SK-N-SH (cell line): ENCODE measurements at regions not wholly inside any gene's neighbourhood (a gene's known extent, or its start where the extent isn't known, plus 50 kb on each side); places are given as distances from the start of the nearest gene placed in this dataset.

Experiments used
- CTCF ChIA-PET: fragments of 300-600, 350-600 bp; formaldehyde crosslinking; extraction: SDS; loops from one replicate; lab custom pipeline; 2021; lab: Yijun Ruan, JAX
- POLR2A ChIA-PET: fragments of 350-600 bp; sonication (Branson Sonifier 250); formaldehyde crosslinking; extraction: SDS; loops from one replicate; lab custom pipeline; 2020; ENCODE audit warnings: antibody characterized with exemption, inconsistent platforms; lab: Yijun Ruan, JAX
- DNase-seq: peaks from one replicate; pipeline ENCODE4 v3.0.0; 2012
- H2AFZ ChIP-seq: fragments of 200-600 bp; sonication (generic); 2 replicates; pipeline ENCODE4 v1.8.1; 2016; ENCODE audit warnings: antibody characterized with exemption, mild to moderate bottlenecking, low read depth
- H3F3A ChIP-seq: fragments of 200-600 bp; sonication (generic); replicated peaks from 2 replicates; pipeline ENCODE3; 2016; ENCODE audit warnings: antibody characterized with exemption, mild to moderate bottlenecking; ENCODE audit not compliant: insufficient read depth
- H3K27ac ChIP-seq, 2 experiments: fragments of 200-500 bp in 1 of 2; fragments of 200-600 bp in 1 of 2; sonication (Bioruptor generic) in 1 of 2; sonication (generic), shearing (Covaris generic) in 1 of 2; 2 replicates each; pipeline versions ENCODE4 v1.5.1 to v1.6.1; 2014 to 2016; ENCODE audit warnings: low read depth in 2 of 2, inconsistent platforms in 1 of 2, low read length in 1 of 2, mild to moderate bottlenecking in 1 of 2, mixed read lengths in 1 of 2
- H3K27me3 ChIP-seq: fragments of 200-600 bp; sonication (generic), shearing (Covaris generic); 2 replicates; pipeline ENCODE4 v1.6.1; 2016; ENCODE audit warnings: mixed run types; ENCODE audit not compliant: insufficient read depth
- H3K36me3 ChIP-seq, 2 experiments: fragments of 200-500 bp in 1 of 2; fragments of 200-600 bp in 1 of 2; sonication (Bioruptor generic) in 1 of 2; sonication (generic) in 1 of 2; replicated peaks in 1 of 2; 2 replicates each; pipeline versions ENCODE3 to v1.5.1; 2014 to 2016; ENCODE audit warnings: low read length in 1 of 2, mild to moderate bottlenecking in 1 of 2; ENCODE audit not compliant: insufficient read depth in 2 of 2, control insufficient read depth in 1 of 2
- H3K4me1 ChIP-seq, 2 experiments: fragments of 200-500 bp in 1 of 2; fragments of 200-600 bp in 1 of 2; sonication (Bioruptor generic) in 1 of 2; sonication (generic), shearing (Covaris generic) in 1 of 2; 2 replicates each; pipeline versions ENCODE4 v1.5.1 to v1.6.1; 2014 to 2016; ENCODE audit warnings: low read depth in 1 of 2, low read length in 1 of 2, mixed run types in 1 of 2; ENCODE audit not compliant: insufficient read depth in 2 of 2, control insufficient read depth in 1 of 2
- H3K4me2 ChIP-seq: fragments of 200-600 bp; sonication (generic), shearing (Covaris generic); 2 replicates; pipeline ENCODE4 v1.6.1; 2017; ENCODE audit warnings: mixed run types
- H3K4me3 ChIP-seq, 2 experiments: fragments of 200-500 bp in 1 of 2; fragments of 200-600 bp in 1 of 2; sonication (Bioruptor generic) in 1 of 2; sonication (generic), shearing (Covaris generic) in 1 of 2; 2 replicates each; pipeline versions ENCODE4 v1.5.1 to v1.8.1; 2014 to 2016; ENCODE audit warnings: low read depth in 2 of 2, inconsistent platforms in 1 of 2, low read length in 1 of 2, mild to moderate bottlenecking in 1 of 2, mixed read lengths in 1 of 2, moderate library complexity in 1 of 2
- H3K79me2 ChIP-seq: fragments of 200-600 bp; sonication (generic); 2 replicates; pipeline ENCODE4 v1.8.1; 2017; ENCODE audit warnings: mild to moderate bottlenecking; ENCODE audit not compliant: insufficient read depth
- H3K9ac ChIP-seq: fragments of 200-600 bp; sonication (generic); 2 replicates; pipeline ENCODE4 v1.6.1; 2017; ENCODE audit warnings: mixed run types
- H3K9me2 ChIP-seq: fragments of 200-600 bp; sonication (generic); 2 replicates; pipeline ENCODE4 v1.6.1; 2017; ENCODE audit warnings: mixed run types
- H3K9me3 ChIP-seq: fragments of 200-600 bp; sonication (generic); 2 replicates; pipeline ENCODE4 v1.6.1; 2017; ENCODE audit warnings: mixed run types, mild to moderate bottlenecking, moderate library complexity
- H4K20me1 ChIP-seq: fragments of 200-600 bp; sonication (generic); 2 replicates; pipeline ENCODE4 v1.6.1; 2017; ENCODE audit warnings: mild to moderate bottlenecking, mixed run types; ENCODE audit not compliant: insufficient read depth
- CHD2 ChIP-seq: fragments of 150-350 bp; IDR thresholded peaks from 2 replicates; pipeline ENCODE4 v1.6.1; 2018; ENCODE audit warnings: low read length; ENCODE audit not compliant: partially characterized antibody
- ELF1 ChIP-seq: IDR thresholded peaks from 2 replicates; pipeline ENCODE4 v1.4.0; 2012
- EP300 ChIP-seq, 2 experiments: IDR thresholded peaks; 2 replicates each; pipeline versions ENCODE4 v1.4.0 to v1.6.1; 2012; ENCODE audit warnings: borderline replicate concordance in 1 of 2, low read depth in 1 of 2, low read length in 1 of 2
- FOXJ3 ChIP-seq: sonication (generic); formaldehyde crosslinking; IDR thresholded peaks from 2 replicates; pipeline ENCODE4 v1.5.1; 2020; ENCODE audit warnings: mild to moderate bottlenecking, missing genetic modification reagents
- FOXM1 ChIP-seq: IDR thresholded peaks from 2 replicates; pipeline ENCODE4 v1.4.0; 2012; ENCODE audit warnings: low read depth, mild to moderate bottlenecking
- GABPA ChIP-seq: IDR thresholded peaks from 2 replicates; pipeline ENCODE4 v1.4.0; 2012; ENCODE audit warnings: low read depth, mild to moderate bottlenecking
- GATA2 ChIP-seq: sonication (generic); formaldehyde crosslinking; IDR thresholded peaks from 2 replicates; pipeline ENCODE4 v1.5.0; 2020; ENCODE audit warnings: mild to moderate bottlenecking, missing genetic modification reagents
- IRF3 ChIP-seq: fragments of 150-350 bp; IDR thresholded peaks from 2 replicates; pipeline ENCODE4 v1.6.1; 2016; ENCODE audit warnings: mild to moderate bottlenecking, low read depth, low read length
- JUND ChIP-seq: IDR thresholded peaks from 2 replicates; pipeline ENCODE4 v1.4.0; 2012
- MEF2A ChIP-seq: IDR thresholded peaks from 2 replicates; pipeline ENCODE4 v1.4.0; 2012; ENCODE audit warnings: low read depth, borderline replicate concordance
- MXI1 ChIP-seq: IDR thresholded peaks from 2 replicates; pipeline ENCODE4 v1.6.1; 2012; ENCODE audit warnings: mild to moderate bottlenecking, low read depth, low read length, improper control_type of control experiment
- NFIC ChIP-seq: IDR thresholded peaks from 2 replicates; pipeline ENCODE4 v1.4.0; 2012; ENCODE audit warnings: borderline replicate concordance
- NRF1 ChIP-seq: IDR thresholded peaks from 2 replicates; pipeline ENCODE4 v1.6.1; 2012; ENCODE audit warnings: low read depth, mild to moderate bottlenecking, low read length
- PBX3 ChIP-seq: IDR thresholded peaks from 2 replicates; pipeline ENCODE4; 2012
- POLR2AphosphoS5 ChIP-seq: IDR thresholded peaks from 2 replicates; pipeline ENCODE4 v1.6.1; 2012; ENCODE audit warnings: low read depth, low read length
- RCOR1 ChIP-seq: fragments of 150-350 bp; IDR thresholded peaks from 2 replicates; pipeline ENCODE4 v1.6.1; 2017; ENCODE audit warnings: antibody characterized with exemption, low read length
- REST ChIP-seq: IDR thresholded peaks from 2 replicates; pipeline ENCODE4 v1.6.1; 2012; ENCODE audit warnings: mild to moderate bottlenecking, low read depth, low read length, moderate library complexity
- RFX5 ChIP-seq: IDR thresholded peaks from 2 replicates; pipeline ENCODE4 v1.6.1; 2012; ENCODE audit warnings: mild to moderate bottlenecking, improper control_type of control experiment, low read length
- RXRA ChIP-seq: IDR thresholded peaks from 2 replicates; pipeline ENCODE4 v1.4.0; 2012; ENCODE audit warnings: low read depth, mild to moderate bottlenecking, borderline replicate concordance
- SMC3 ChIP-seq: IDR thresholded peaks from 2 replicates; pipeline ENCODE4 v1.6.1; 2012; ENCODE audit warnings: low read depth, low read length, improper control_type of control experiment
- TCF12 ChIP-seq: IDR thresholded peaks from 2 replicates; pipeline ENCODE4 v1.4.0; 2012
- TEAD4 ChIP-seq: IDR thresholded peaks from 2 replicates; pipeline ENCODE4 v1.4.0; 2012; ENCODE audit warnings: mild to moderate bottlenecking, borderline replicate concordance; ENCODE audit not compliant: insufficient read depth
- USF1 ChIP-seq: IDR thresholded peaks from 2 replicates; pipeline ENCODE4 v1.4.0; 2012; ENCODE audit warnings: low read depth, borderline replicate concordance
- USF2 ChIP-seq: fragments of 150-350 bp; IDR thresholded peaks from 2 replicates; pipeline ENCODE4 v1.6.1; 2017; ENCODE audit warnings: antibody characterized with exemption, low read length, low read depth, borderline replicate concordance
- YY1 ChIP-seq: IDR thresholded peaks from 2 replicates; pipeline ENCODE4 v1.4.0; 2012; ENCODE audit warnings: low read depth, mild to moderate bottlenecking
- ZBTB33 ChIP-seq: IDR thresholded peaks from 2 replicates; pipeline ENCODE4 v1.4.0; 2012; ENCODE audit warnings: low read depth, borderline replicate concordance
- WGBS: methylation state at CpG from one replicate; pipeline ENCODE4 v1.1.6; 2017; ENCODE audit warnings: low lambda C conversion rate; 5-methylcytosine and 5-hydroxymethylcytosine counted together

- no peaks in the 10 kb centered on the region for H3K27me3 ChIP-seq
- ChIA-PET CTCF (interaction anchor here (1.8 kb wide), 1 partner anchor 125 kb away, joined by 5 read pairs; no protein-coding TSS in a partner anchor), POLR2A (no interaction called here)
- H3K9me2 ChIP-seq = no peaks in the 10 kb centered on the region
- peak overlapping the region in 1 of 2 experiments; percentile 29; a peak in 1 of 4 replicates for H3K27ac ChIP-seq
- H3K79me2 ChIP-seq = no peaks in the 10 kb centered on the region
- DNase-seq = no peak
- WGBS = 58% methylated on average over 1 of the region's 1 CpG
- H3K4me3 ChIP-seq = no peak overlapping the region
- peaks cover 21% of the 10 kb centered on the region for H3F3A ChIP-seq
- no peak overlapping the region for H3K4me2 ChIP-seq
- no peak overlapping the region for H3K9ac ChIP-seq
- H3K36me3 ChIP-seq = peaks cover 0 to 4% of the 10 kb centered on the region in 2 experiments
- peaks cover 4 to 13% of the 10 kb centered on the region in 2 experiments; a peak in 2 of 4 replicates for H3K4me1 ChIP-seq
- no peaks in the 10 kb centered on the region for H3K9me3 ChIP-seq
- H2AFZ ChIP-seq = no peak overlapping the region
- no peaks in the 10 kb centered on the region for H4K20me1 ChIP-seq
- no peak for TF ChIP-seq REST
- TF ChIP-seq JUND = peak; percentile 67
- TF ChIP-seq RXRA = no peak
- TF ChIP-seq TCF12 = peak; percentile 80
- peak; percentile 68 for TF ChIP-seq PBX3
- TF ChIP-seq RCOR1 = no peak
- TF ChIP-seq YY1 = no peak
- TF ChIP-seq SMC3 = no peak
- no peak for TF ChIP-seq RFX5
- TF ChIP-seq CHD2 = no peak
- no peak for TF ChIP-seq FOXM1
- no peak for TF ChIP-seq IRF3
- TF ChIP-seq ZBTB33 = no peak
- no peak for TF ChIP-seq NRF1
- TF ChIP-seq MXI1 = no peak
- 0 out of 2 replicates have a peak, but pooled peaks have one; percentile 27 for TF ChIP-seq MEF2A
- TF ChIP-seq NFIC = peak; percentile 27; the same call in 1 of the 2 replicates
- peak in 1 of 2 experiments; percentile 32; a peak in 1 of 4 replicates for TF ChIP-seq EP300 (IDR thresholded peaks at IDR 0.05; ENCODE audit: borderline replicate concordance in 1 of 2, low read depth in 1 of 2, low read length in 1 of 2)
- TF ChIP-seq TEAD4 = peak; percentile 61; the same call in 1 of the 2 replicates
- TF ChIP-seq ELF1 = no peak
- no peak for TF ChIP-seq GATA2 (CRISPR knock-in tag)
- no peak for TF ChIP-seq USF1
- TF ChIP-seq POLR2AphosphoS5 = no peak
- no peak for TF ChIP-seq FOXJ3
- no peak for TF ChIP-seq USF2
- TF ChIP-seq GABPA = no peak
Observed at GRCh38 chr7:81333004-81333403, 414.2 kb upstream of the SEMA3C start.
